SK-N-SH treated with all-trans-retinoic acid at 6 μM for 48 hours (cell line): ENCODE measurements at regions not wholly inside any gene's neighbourhood (a gene's known extent, or its start where the extent isn't known, plus 50 kb on each side); places are given as distances from the start of the nearest gene placed in this dataset.

ENCODE experiments used
- ATAC-seq: fragments of 200-7000 bp; cut with Tn5 transposase; 3 replicates; pipeline ENCODE4 v1.9.1; 2020; ENCODE audit warnings: mild to moderate bottlenecking, moderate library complexity
- ARNTL ChIP-seq: fragments of 450-650 bp; formaldehyde crosslinking; IDR thresholded peaks from 2 replicates; pipeline ENCODE4 v1.5.0; 2020; ENCODE audit warnings: low read depth, mild to moderate bottlenecking, moderate library complexity, borderline replicate concordance
- BACH2 ChIP-seq: fragments of 250-450 bp; sonication (Bioruptor Pico); IDR thresholded peaks from 2 replicates; pipeline ENCODE4 v1.9.0; 2021; ENCODE audit warnings: mild to moderate bottlenecking, borderline replicate concordance
- CSDC2 ChIP-seq: fragments of 250-450 bp; sonication (Bioruptor Pico); IDR thresholded peaks from 2 replicates; pipeline ENCODE4 v1.5.0; 2020; ENCODE audit warnings: mild to moderate bottlenecking, moderate library complexity
- ESRRG ChIP-seq: fragments of 250-450 bp; sonication (Bioruptor Pico); IDR thresholded peaks from 2 replicates; pipeline ENCODE4 v1.6.1; 2021; ENCODE audit warnings: mild to moderate bottlenecking
- GLIS3 ChIP-seq: fragments of 250-450 bp; sonication (Bioruptor Pico); IDR thresholded peaks from 2 replicates; pipeline ENCODE4 v1.5.0; 2020; ENCODE audit warnings: mild to moderate bottlenecking, moderate library complexity
- ISL1 ChIP-seq: fragments of 250-450 bp; sonication (Bioruptor Pico); IDR thresholded peaks from 2 replicates; pipeline ENCODE4 v2.1.2; 2022; ENCODE audit warnings: mild to moderate bottlenecking, moderate library complexity
- OSR1 ChIP-seq: fragments of 250-450 bp; sonication (Bioruptor Pico); IDR thresholded peaks from 2 replicates; pipeline ENCODE4 v1.8.0; 2022; ENCODE audit warnings: moderate library complexity, mild to moderate bottlenecking, inconsistent platforms
- RARB ChIP-seq: fragments of 250-450 bp; sonication (Bioruptor Pico); IDR thresholded peaks from 2 replicates; pipeline ENCODE4 v1.8.0; 2021; ENCODE audit warnings: mild to moderate bottlenecking, moderate library complexity
- SNAI2 ChIP-seq: fragments of 250-450 bp; sonication (Bioruptor Pico); IDR thresholded peaks from 2 replicates; pipeline ENCODE4 v1.5.0; 2020; ENCODE audit warnings: mild to moderate bottlenecking, moderate library complexity
- TCF4 ChIP-seq: fragments of 250-450 bp; sonication (Bioruptor Pico); IDR thresholded peaks from 2 replicates; pipeline ENCODE4 v1.8.0; 2021; ENCODE audit warnings: mild to moderate bottlenecking, moderate library complexity, borderline replicate concordance
- TOX ChIP-seq: fragments of 250-450 bp; sonication (Bioruptor Pico); IDR thresholded peaks from 2 replicates; pipeline ENCODE4 v1.8.0; 2021; ENCODE audit warnings: mild to moderate bottlenecking, moderate library complexity, borderline replicate concordance
- ZC3H10 ChIP-seq: fragments of 250-450 bp; sonication (Bioruptor Pico); IDR thresholded peaks from 2 replicates; pipeline ENCODE4 v1.5.1; 2021; ENCODE audit warnings: mild to moderate bottlenecking, moderate library complexity
- ZFP3 ChIP-seq: fragments of 250-450 bp; sonication (Bioruptor Pico); IDR thresholded peaks from 2 replicates; pipeline ENCODE4 v1.5.0; 2020; ENCODE audit warnings: mild to moderate bottlenecking, moderate library complexity
- ZFP30 ChIP-seq: fragments of 450-650 bp; formaldehyde crosslinking; IDR thresholded peaks from 2 replicates; pipeline ENCODE4 v1.5.0; 2022; ENCODE audit warnings: mild to moderate bottlenecking, moderate library complexity
- ZNF565 ChIP-seq: fragments of 450-650 bp; formaldehyde crosslinking; conservative IDR thresholded peaks from 2 replicates; pipeline ENCODE4 v1.5.0; 2020; ENCODE audit warnings: low read depth, mild to moderate bottlenecking, moderate library complexity
- ZNF70 ChIP-seq: fragments of 450-650 bp; formaldehyde crosslinking; IDR thresholded peaks from 2 replicates; pipeline ENCODE4 v1.5.0; 2020; ENCODE audit warnings: mild to moderate bottlenecking, moderate library complexity
- ZNF8 ChIP-seq: fragments of 450-650 bp; formaldehyde crosslinking; IDR thresholded peaks from 2 replicates; pipeline ENCODE4 v1.5.0; 2020; ENCODE audit warnings: mild to moderate bottlenecking, moderate library complexity
- TF ChIP-seq, protein P1 (sequence below): fragments of 250-450 bp; sonication (Bioruptor Pico); IDR thresholded peaks from 2 replicates; pipeline ENCODE4 v1.5.1; 2021; ENCODE audit warnings: mild to moderate bottlenecking, moderate library complexity
- TF ChIP-seq, protein P2 (sequence below): fragments of 250-450 bp; sonication (Bioruptor Pico); IDR thresholded peaks from 2 replicates; pipeline ENCODE4 v1.8.0; 2020; ENCODE audit warnings: mild to moderate bottlenecking, moderate library complexity, borderline replicate concordance
- TF ChIP-seq, protein P3 (sequence below): fragments of 250-450 bp; sonication (Bioruptor Pico); IDR thresholded peaks from 2 replicates; pipeline ENCODE4 v1.5.1; 2020; ENCODE audit warnings: low read depth, mild to moderate bottlenecking, moderate library complexity
- TF ChIP-seq, protein P4 (sequence below): fragments of 250-450 bp; sonication (Bioruptor Pico); IDR thresholded peaks from 2 replicates; pipeline ENCODE4 v1.8.0; 2021; ENCODE audit warnings: low read depth, mild to moderate bottlenecking, moderate library complexity, borderline replicate concordance

DNA sequence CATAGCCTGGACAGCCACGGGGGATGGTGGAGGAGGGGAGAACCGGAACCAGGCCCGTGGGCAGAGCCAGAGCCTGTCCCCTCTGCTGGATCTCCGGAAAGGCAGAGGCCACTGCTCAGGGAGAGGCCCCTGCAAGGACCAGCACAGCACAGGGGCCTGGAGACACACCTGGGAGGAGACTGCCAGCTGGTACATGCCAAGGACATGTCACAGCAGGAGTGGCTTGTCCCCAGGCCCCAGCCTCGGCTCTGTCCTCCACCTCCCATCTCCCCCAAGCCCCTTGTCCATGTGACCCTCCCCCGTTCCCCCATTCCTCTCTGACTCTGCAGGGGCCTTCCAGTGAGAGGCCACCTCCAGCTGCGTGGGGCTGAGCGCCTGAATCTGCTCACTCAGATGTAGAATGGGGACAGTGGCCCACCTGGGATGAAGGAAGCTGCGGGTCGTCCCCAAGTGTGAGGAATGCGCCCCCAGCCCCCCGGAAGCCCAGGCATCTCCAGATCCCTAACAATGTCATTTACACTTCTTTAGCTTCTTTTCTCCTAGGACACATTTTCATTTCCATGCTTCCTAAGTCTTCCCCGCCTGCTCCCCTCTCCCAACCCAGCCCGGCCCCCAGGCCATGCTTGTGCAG, 349.6 kb upstream of the IRX2 start:
- no peak for TF ChIP-seq ZNF565 (CRISPR knock-in tag)
- TF ChIP-seq ZFP30 (CRISPR knock-in tag), result no peak
- no peak for TF ChIP-seq TCF4 (CRISPR knock-in tag)
- no peak for TF ChIP-seq ESRRG (CRISPR knock-in tag)
- TF ChIP-seq, protein P1, sequence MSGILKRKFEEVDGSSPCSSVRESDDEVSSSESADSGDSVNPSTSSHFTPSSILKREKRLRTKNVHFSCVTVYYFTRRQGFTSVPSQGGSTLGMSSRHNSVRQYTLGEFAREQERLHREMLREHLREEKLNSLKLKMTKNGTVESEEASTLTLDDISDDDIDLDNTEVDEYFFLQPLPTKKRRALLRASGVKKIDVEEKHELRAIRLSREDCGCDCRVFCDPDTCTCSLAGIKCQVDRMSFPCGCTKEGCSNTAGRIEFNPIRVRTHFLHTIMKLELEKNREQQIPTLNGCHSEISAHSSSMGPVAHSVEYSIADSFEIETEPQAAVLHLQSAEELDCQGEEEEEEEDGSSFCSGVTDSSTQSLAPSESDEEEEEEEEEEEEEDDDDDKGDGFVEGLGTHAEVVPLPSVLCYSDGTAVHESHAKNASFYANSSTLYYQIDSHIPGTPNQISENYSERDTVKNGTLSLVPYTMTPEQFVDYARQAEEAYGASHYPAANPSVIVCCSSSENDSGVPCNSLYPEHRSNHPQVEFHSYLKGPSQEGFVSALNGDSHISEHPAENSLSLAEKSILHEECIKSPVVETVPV (CRISPR knock-in tag), result no peak
- TF ChIP-seq ZNF8 (CRISPR knock-in tag), result no peak
- TF ChIP-seq OSR1 (CRISPR knock-in tag), result no peak
- TF ChIP-seq RARB (CRISPR knock-in tag), result no peak
- TF ChIP-seq, protein P2, sequence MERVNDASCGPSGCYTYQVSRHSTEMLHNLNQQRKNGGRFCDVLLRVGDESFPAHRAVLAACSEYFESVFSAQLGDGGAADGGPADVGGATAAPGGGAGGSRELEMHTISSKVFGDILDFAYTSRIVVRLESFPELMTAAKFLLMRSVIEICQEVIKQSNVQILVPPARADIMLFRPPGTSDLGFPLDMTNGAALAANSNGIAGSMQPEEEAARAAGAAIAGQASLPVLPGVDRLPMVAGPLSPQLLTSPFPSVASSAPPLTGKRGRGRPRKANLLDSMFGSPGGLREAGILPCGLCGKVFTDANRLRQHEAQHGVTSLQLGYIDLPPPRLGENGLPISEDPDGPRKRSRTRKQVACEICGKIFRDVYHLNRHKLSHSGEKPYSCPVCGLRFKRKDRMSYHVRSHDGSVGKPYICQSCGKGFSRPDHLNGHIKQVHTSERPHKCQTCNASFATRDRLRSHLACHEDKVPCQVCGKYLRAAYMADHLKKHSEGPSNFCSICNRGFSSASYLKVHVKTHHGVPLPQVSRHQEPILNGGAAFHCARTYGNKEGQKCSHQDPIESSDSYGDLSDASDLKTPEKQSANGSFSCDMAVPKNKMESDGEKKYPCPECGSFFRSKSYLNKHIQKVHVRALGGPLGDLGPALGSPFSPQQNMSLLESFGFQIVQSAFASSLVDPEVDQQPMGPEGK, result no peak
- no peak for TF ChIP-seq BACH2 (CRISPR knock-in tag)
- TF ChIP-seq TOX (CRISPR knock-in tag), result no peak

DNA sequence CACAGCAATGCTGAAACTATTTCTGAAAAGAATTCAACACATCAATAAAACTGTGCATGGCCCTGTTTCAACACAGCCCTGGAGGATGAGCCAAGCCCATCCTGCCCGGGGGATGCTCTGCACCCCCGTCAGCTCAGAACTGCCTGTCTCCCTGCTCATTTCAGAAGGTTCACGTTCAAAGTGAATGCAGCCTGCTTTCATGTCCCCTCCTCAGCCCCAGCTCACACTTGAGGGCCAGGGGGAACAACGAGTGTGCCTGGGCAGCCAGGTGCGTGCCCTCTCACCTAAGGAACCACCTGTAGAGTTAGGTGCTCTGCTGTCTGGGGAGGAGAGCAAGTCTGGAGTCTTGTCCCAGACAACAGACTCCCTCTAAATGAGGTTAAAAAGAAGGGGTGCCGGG, 348.5 kb upstream of the IRX2 start:
- TF ChIP-seq, protein P3, sequence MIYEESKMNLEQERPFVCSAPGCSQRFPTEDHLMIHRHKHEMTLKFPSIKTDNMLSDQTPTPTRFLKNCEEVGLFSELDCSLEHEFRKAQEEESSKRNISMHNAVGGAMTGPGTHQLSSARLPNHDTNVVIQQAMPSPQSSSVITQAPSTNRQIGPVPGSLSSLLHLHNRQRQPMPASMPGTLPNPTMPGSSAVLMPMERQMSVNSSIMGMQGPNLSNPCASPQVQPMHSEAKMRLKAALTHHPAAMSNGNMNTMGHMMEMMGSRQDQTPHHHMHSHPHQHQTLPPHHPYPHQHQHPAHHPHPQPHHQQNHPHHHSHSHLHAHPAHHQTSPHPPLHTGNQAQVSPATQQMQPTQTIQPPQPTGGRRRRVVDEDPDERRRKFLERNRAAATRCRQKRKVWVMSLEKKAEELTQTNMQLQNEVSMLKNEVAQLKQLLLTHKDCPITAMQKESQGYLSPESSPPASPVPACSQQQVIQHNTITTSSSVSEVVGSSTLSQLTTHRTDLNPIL, result no peak
- no peak for TF ChIP-seq ARNTL (CRISPR knock-in tag)
- no peak for TF ChIP-seq TOX (CRISPR knock-in tag)
- TF ChIP-seq, protein P4, sequence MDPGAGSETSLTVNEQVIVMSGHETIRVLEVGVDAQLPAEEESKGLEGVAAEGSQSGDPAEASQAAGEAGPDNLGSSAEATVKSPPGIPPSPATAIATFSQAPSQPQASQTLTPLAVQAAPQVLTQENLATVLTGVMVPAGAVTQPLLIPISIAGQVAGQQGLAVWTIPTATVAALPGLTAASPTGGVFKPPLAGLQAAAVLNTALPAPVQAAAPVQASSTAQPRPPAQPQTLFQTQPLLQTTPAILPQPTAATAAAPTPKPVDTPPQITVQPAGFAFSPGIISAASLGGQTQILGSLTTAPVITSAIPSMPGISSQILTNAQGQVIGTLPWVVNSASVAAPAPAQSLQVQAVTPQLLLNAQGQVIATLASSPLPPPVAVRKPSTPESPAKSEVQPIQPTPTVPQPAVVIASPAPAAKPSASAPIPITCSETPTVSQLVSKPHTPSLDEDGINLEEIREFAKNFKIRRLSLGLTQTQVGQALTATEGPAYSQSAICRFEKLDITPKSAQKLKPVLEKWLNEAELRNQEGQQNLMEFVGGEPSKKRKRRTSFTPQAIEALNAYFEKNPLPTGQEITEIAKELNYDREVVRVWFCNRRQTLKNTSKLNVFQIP (CRISPR knock-in tag), result no peak
- TF ChIP-seq ZC3H10 (CRISPR knock-in tag), result no peak
- TF ChIP-seq ZFP3, result no peak
- no peak for TF ChIP-seq SNAI2
- no peak for TF ChIP-seq BACH2 (CRISPR knock-in tag)
- no peak for TF ChIP-seq ZNF565 (CRISPR knock-in tag)
- no peak for TF ChIP-seq ISL1 (CRISPR knock-in tag)
- no peak for TF ChIP-seq OSR1 (CRISPR knock-in tag)
- no peak for ATAC-seq

More for the DNA sequence above, 349.6 kb upstream of the IRX2 start:
- ATAC-seq, result no peak

DNA sequence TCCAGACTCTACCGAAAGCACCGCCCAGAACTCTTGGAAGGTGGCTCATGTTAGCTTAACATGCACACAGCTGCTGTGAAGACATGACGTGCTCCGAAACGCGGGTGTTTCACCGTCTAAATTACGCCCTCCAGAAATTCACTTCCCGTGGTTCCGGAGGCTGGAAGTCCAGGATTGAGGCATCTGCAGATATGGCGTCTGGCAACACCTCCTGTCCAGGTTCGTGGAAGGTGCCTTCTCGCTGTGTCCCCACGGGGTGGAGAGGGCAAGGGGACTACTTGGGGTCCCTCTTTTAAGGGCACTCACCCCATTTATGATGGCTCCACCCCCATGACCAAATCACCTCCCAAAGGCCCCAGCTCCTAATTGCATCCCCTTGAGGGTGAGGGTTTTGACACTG, 348.0 kb upstream of the IRX2 start:
- ATAC-seq, result no peak
- TF ChIP-seq ZNF70 (CRISPR knock-in tag), result no peak
- no peak for TF ChIP-seq GLIS3 (CRISPR knock-in tag)
- no peak for TF ChIP-seq ZNF565 (CRISPR knock-in tag)
- TF ChIP-seq, protein P3, result no peak
- TF ChIP-seq ZFP3, result no peak
- no peak for TF ChIP-seq ZNF8 (CRISPR knock-in tag)
- no peak for TF ChIP-seq ESRRG (CRISPR knock-in tag)
- no peak for TF ChIP-seq RARB (CRISPR knock-in tag)
- TF ChIP-seq CSDC2 (CRISPR knock-in tag), result no peak
- no peak for TF ChIP-seq OSR1 (CRISPR knock-in tag)
- TF ChIP-seq, protein P1 (CRISPR knock-in tag), result no peak
- no peak for TF ChIP-seq ZC3H10 (CRISPR knock-in tag)
- no peak for TF ChIP-seq ZFP30 (CRISPR knock-in tag)
- TF ChIP-seq ISL1 (CRISPR knock-in tag), result no peak
- TF ChIP-seq ARNTL (CRISPR knock-in tag), result no peak
